Activated CD4-positive, alpha-beta T cell treated with anti-CD3 and anti-CD28 coated beads, Interleukin-2, Interleukin-4, amounts not matched to agents 100 ng/mL and 50 ng/mL, durations not matched to agents 16 hours and 8 hours (primary cell): ENCODE measurements at regions not wholly inside any gene's neighbourhood (a gene's known extent, or its start where the extent isn't known, plus 50 kb on each side); places are given as distances from the start of the nearest gene placed in this dataset.
"Not testable (repeated sequence)": the region's sequence is repeated elsewhere in the genome, so short reads cannot be mapped to it uniquely, and the experiment has no call there.

Experiments
- DNase-seq: peaks from one replicate; pipeline ENCODE4 v3.0.0-alpha.2; 2020; ENCODE audit warnings: low spot score

- not testable (repeated sequence) for DNase-seq
These were observed 747.1 kb upstream of the MEF2C start for GRCh38 chr5:89630064-89630463.

DNA sequence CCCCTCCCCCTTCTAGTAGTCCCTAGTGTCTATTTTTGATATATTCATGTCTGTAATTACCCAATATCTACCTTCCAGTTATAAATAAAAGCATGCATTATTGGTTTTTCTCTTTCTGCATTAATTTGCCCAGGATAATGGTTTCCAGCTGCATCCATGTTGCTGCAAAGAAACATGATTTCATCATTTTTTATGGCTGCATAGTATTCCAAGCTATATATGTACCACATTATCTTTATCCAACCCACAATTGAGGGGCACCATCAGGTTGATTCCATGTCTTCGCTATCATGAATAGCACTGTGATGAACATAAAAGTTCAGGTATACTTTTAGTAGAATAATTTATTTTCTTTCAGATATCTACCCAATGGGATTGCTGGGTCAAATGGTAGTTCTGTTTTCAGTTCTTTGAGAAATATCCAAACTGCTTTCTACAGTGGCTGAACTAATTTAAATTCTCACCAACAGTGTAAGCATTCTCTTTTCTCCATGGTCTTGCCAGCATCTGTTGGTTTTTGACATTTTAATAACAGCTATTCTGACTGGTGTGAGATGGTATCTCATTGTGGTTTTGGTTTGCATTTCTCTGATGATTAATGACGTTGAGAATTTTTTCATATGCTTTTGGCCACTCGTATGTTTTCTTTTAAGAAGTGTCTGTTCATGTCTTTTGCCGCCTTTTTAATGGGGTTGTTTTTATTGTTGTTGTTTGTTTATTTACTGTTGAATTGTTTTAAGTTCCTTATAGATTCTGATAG lies 746.1 kb upstream of the MEF2C start:
- no peak for DNase-seq

GRCh38 chr5:89615839-89616518 lies 733.0 kb upstream of the MEF2C start:
- DNase-seq, result no peak

GRCh38 chr5:89613222-89613956 lies 730.4 kb upstream of the MEF2C start:
- DNase-seq, result no peak

- no peak for DNase-seq
These were observed 724.1 kb upstream of the MEF2C start for GRCh38 chr5:89606939-89607534.

- DNase-seq, result no peak
These were observed 721.4 kb upstream of the MEF2C start for GRCh38 chr5:89604342-89604741.

- DNase-seq, result no peak
These were observed 718.9 kb upstream of the MEF2C start for GRCh38 chr5:89601880-89602279.

GRCh38 chr5:89597878-89598277 lies 714.9 kb upstream of the MEF2C start:
- DNase-seq, result no peak

- DNase-seq, result no peak
These were observed 713.8 kb upstream of the MEF2C start for GRCh38 chr5:89596821-89597220.

- no peak for DNase-seq
These were observed 712.1 kb upstream of the MEF2C start for GRCh38 chr5:89595056-89595455.

DNA sequence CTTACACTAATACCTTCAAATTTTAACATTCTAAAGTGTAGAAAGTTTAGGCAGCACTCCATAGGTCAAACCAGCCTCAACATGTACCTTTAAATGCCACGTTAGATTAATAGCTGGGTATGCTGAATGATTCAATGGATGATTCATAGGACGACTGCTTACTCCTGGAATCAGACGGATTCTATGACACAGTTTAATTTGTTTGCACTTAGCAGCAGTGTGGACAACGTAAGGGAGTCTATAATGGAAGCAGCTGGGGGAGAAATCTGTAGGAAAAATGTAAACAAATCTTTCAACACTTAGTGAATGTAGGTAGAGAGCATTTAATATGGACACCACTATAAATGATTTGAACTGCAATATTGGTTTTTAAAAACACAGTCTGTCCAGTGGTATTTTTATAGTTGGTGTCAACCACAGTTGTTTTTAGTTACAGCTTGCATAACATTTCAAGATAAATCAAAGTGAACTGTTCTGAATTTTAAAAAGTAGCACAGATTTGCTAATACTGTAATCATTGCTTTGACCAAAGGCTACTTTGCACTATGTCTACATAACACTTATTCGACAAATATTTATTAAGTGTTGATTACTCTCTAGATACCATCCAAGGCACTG lies 701.5 kb upstream of the MEF2C start:
- no peak for DNase-seq

GRCh38 chr5:89583534-89583933 lies 700.5 kb upstream of the MEF2C start:
- DNase-seq, result no peak

DNA sequence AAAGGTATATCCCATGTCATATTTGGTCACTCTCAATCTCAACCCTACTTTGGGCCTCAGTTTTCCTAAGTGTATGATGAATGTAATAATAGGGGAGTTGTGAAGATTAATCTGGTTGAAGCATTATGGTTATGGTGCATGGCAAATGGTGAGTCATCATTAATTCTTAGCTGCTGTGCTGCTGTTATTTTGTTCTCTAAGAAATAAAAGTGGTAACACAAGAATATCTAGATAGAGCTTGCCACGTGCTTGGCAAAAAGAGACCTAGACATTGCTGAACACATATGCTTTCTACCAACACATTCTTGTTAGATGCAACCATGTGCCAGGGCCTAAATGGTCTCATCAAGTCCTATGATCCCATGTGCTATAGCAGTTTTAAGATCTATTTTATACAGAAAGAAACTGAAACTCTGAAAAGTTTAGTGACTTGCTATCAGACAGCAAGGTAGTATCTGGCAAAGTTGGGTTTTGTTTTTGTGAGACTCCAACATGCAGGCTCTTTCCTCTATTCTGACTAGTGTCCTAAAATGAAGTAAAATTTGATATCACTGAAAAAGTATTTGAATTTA lies 699.9 kb upstream of the MEF2C start:
- DNase-seq, result no peak

DNA sequence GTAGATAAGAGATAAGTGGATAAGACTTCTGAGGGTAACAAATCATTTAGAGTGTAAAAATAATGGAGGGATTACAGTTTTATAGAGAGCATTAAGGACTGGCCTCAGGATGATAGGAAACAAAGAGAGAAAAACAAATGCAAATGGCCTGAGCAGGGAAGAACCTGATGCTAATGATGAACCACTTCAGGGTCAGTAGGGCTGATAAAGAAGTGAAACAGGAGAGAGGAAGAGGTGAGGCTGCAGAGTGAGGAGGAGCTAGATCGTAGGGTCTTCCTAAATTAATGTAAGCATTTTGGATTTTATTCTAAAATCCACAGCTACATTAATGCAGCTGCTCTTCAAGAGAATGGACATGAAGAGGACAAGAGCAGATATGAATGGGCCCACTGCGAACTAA lies 698.0 kb upstream of the MEF2C start:
- DNase-seq, result no peak

DNA sequence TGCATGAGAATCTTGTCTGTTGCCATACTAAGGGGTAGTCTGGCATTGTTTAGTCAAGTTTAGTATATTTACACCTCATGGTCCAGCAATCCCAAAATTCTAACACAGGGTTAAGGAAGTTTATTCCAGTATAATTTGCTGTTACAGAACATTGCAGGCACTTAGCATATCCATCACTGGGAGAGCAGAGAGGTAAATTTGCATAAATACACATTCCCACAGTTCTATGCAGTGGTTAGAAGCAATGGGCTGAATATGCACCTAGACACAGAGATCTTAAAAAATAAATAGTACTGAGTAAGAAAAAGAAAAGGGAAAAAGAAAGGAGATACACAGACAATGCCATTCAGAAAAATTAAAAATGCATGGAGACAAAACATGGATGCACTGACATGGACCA lies 692.3 kb upstream of the MEF2C start:
- DNase-seq, result no peak

DNA sequence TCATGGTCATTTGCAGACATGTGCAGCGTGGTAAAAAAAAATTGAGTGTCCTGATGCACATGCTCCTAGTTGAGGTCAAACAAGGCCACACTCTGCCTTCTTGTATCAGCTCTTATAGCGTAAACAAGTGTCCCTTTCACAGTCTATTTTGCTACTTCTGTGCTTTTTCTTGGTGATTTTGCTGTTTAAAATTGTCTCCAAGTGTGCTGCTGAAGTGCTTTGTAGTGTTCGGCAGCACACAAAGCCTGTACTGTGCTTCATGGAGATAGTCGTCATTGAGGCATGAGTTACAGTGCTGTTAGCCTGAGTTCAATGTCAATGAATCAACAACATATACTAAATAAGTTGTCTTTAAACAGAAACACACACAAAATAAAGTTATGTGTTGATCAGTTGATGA lies 690.4 kb upstream of the MEF2C start:
- DNase-seq, result no peak

- no peak for DNase-seq
These were observed 689.7 kb upstream of the MEF2C start for GRCh38 chr5:89572696-89573095.

DNA sequence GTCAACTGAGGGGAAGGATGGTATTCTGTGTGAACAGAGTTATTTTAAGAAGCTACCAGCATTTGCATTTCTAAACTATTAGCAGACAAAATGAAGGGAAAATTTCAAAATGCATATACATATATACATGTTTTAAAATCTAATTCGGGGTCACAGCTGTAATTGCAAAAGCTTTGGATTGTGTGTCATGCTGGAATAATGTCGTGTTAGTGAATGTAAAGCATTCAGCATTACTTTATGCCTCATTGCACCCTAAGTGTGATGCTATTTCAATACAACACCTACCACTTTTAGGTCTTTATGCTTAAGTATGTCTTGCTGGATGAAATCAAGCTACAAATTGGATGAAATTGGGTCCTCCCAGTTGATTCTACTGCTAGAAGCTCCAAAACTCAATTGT lies 687.6 kb upstream of the MEF2C start:
- no peak for DNase-seq

GRCh38 chr5:89566340-89566739 lies 683.4 kb upstream of the MEF2C start:
- DNase-seq, result no peak

- DNase-seq, result no peak
These were observed 677.7 kb upstream of the MEF2C start for GRCh38 chr5:89560696-89561095.

- no peak for DNase-seq
These were observed 673.4 kb upstream of the MEF2C start for GRCh38 chr5:89556215-89556913.
